Uterus (tissue), 2 donors: ENCODE measurements at regions not wholly inside any gene's neighbourhood (a gene's known extent, or its start where the extent isn't known, plus 50 kb on each side); places are given as distances from the start of the nearest gene placed in this dataset.

Source experiments
- CTCF ChIP-seq, 4 experiments: fragments of 200-600 bp in 2 of 4; fragments of 450-650 bp in 2 of 4; sonication (generic) in 2 of 4; IDR thresholded peaks; one replicate each; pipeline ENCODE4 v1.5.1; 2016 to 2019; ENCODE audit warnings: antibody characterized with exemption in 4 of 4, mild to moderate bottlenecking in 2 of 4, moderate library complexity in 1 of 4
- POLR2A ChIP-seq, 2 donors: fragments of 450-650 bp; IDR thresholded peaks; one replicate each; pipeline ENCODE4 v1.6.1; 2016; ENCODE audit warnings: antibody characterized with exemption in 2 of 2, mild to moderate bottlenecking in 1 of 2, moderate library complexity in 1 of 2

- TF ChIP-seq CTCF (IDR thresholded peaks at IDR 0.05) = no peak
- no peak for TF ChIP-seq POLR2A (IDR thresholded peaks at IDR 0.05)
Measured at GRCh38 chr22:47842119-47842518, 1079.7 kb downstream of the TBC1D22A start.
